Skeletal muscle tissue (tissue), 3 donors: ENCODE measurements at regions not wholly inside any gene's neighbourhood (a gene's known extent, or its start where the extent isn't known, plus 50 kb on each side); places are given as distances from the start of the nearest gene placed in this dataset.

Experiments
- H3K27ac ChIP-seq: one replicate; pipeline ENCODE4 v1.7.0; 2013; ENCODE audit warnings: mild to moderate bottlenecking, low read depth, low read length, inconsistent platforms
- H3K27me3 ChIP-seq, 3 donors: one replicate each; pipeline ENCODE4 v1.7.0; 2013; ENCODE audit warnings: low read length in 3 of 3; ENCODE audit not compliant: control insufficient read depth in 3 of 3, insufficient read depth in 3 of 3
- H3K36me3 ChIP-seq, 3 donors: one replicate each; pipeline ENCODE4 v1.7.0; 2013; ENCODE audit warnings: low read length in 3 of 3; ENCODE audit not compliant: control insufficient read depth in 3 of 3, insufficient read depth in 3 of 3
- H3K4me1 ChIP-seq, 3 donors: one replicate each; pipeline ENCODE4 v1.7.0; 2013; ENCODE audit warnings: low read length in 3 of 3, mild to moderate bottlenecking in 3 of 3; ENCODE audit not compliant: control insufficient read depth in 3 of 3, insufficient read depth in 3 of 3
- H3K4me3 ChIP-seq, 3 donors: one replicate each; pipeline ENCODE4 v1.7.0; 2013; ENCODE audit warnings: low read length in 3 of 3
- H3K9ac ChIP-seq, 3 donors: one replicate each; pipeline ENCODE4 v1.7.0; 2013; ENCODE audit warnings: low read length in 3 of 3, mild to moderate bottlenecking in 3 of 3, moderate library complexity in 2 of 3, low read depth in 1 of 3
- H3K9me3 ChIP-seq, 3 donors: one replicate each; pipeline ENCODE4 v1.7.0; 2013; ENCODE audit warnings: low read length in 3 of 3; ENCODE audit not compliant: control insufficient read depth in 3 of 3
- donor health status: Osteomylitis.

DNA sequence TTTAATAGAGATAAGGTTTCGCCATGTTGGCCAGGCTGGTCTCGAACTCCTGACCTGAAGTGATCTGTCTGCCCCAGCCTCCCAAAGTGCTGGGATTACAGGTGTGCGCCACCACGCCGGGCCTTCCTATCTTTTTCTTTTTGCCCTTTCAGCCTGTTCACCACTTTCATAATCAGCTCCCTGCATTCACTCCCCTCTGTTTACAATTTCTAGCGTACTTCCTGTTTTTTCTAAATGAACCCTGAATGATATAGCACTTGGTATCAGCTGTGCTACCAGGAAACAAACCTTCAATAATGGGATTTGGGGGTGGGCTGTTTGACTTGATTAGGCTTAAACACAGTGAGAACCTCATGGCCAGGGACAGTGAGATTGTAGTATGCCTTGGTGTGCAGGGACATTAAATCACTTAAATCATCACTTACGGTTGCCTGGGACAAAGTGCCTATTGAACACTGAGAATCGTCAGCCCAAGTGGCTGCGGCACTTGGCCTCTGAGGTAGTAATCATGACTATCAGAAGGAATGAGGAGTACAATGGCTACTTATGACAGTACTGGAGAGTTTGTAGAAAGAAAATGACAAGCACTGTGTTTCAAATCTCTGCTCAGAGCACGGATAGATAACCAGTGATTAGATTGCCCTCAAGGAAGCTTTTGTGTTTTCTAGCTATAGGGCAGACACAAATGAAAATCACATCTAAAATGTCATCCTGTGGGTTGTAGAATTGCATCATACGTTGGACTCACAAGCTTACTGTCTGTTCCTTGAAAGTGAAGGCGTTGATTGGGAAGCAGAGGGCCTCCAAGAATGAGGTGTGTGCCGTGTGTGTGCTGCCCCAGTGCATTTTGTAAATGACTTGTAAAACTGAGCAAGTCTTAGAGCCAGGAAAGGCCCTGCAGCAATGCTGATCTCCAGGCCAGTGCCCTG lies 661.8 kb downstream of the MATN1 start:
- Histone ChIP-seq H3K27ac (no peak overlapping the region), H3K9ac (no peak overlapping the region), H3K36me3 (no peaks in the 10 kb centered on the region), H3K4me3 (no peak overlapping the region), H3K4me1 (no peaks in the 10 kb centered on the region), H3K9me3 (no peaks in the 10 kb centered on the region), H3K27me3 (peaks cover 4 to 13% (median 11%) of the 10 kb centered on the region in 3 donors)

DNA sequence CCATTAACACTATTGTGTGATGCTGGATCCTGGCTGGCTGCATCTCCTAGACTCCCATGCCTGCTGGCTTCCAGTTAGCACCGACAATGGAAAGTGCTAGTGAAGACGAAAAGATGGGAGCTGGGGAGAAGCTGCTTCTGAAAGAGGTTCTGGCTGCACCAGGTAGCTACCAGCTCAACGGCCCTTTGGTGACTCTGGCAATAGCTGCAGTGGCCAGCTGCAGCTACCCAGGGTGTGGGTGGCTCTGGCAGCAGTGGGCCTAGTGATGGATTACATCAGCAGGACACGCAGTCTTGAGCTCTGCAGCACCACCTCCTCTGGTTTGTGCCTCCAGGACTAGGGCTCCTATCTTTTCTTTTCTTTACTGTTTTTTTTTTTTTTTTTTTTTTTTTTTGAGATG lies 662.6 kb downstream of the MATN1 start:
- Histone ChIP-seq H3K4me3 (no peak overlapping the region), H3K27me3 (peaks cover 4 to 12% (median 11%) of the 10 kb centered on the region in 3 donors), H3K36me3 (no peaks in the 10 kb centered on the region), H3K9me3 (no peaks in the 10 kb centered on the region), H3K9ac (no peak overlapping the region), H3K4me1 (no peaks in the 10 kb centered on the region), H3K27ac (no peak overlapping the region)

DNA sequence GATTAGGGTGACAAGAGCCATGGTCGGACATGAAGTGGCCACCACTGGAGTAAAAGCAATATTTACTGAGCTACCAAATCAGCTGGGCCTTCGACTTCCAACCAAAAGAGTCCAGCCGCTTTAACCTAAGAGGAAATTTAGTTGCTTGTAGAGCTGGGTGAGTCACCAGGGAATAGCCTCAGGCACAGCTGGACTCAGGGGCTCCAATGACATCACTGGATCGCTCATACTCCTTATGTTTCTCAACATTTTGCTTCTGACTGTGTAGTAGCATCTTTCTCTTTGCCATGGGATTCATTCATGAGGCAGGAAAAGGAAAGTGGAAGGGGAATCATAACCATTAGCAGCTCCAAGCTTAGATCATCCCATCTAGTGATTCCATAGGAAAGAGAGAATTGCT lies 664.4 kb downstream of the MATN1 start:
- Histone ChIP-seq H3K27me3 (peaks cover 4 to 14% (median 12%) of the 10 kb centered on the region in 3 donors), H3K4me1 (no peaks in the 10 kb centered on the region), H3K4me3 (no peak overlapping the region), H3K36me3 (no peaks in the 10 kb centered on the region), H3K27ac (no peak overlapping the region), H3K9ac (no peak overlapping the region), H3K9me3 (no peaks in the 10 kb centered on the region)

DNA sequence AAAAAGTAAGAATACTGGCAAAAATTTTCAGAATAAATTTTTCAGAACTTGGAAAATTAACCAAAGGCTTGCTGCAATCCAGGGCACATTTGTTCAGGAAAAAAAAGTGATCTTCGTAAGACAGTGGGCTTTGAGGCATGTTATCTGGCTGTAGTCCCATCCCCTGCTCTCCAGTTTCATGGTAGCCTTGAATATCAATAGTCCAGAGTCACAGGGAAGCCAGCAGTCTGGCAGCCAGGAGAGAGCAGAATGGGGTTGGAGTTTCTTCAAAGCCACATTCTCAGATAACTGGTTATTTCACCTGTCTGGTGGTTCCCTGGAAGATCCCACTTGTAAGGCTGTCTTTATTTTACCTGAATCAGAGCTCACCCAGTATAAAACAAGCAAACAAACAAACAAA lies 669.3 kb downstream of the MATN1 start:
- Histone ChIP-seq H3K4me1 (no peaks in the 10 kb centered on the region), H3K4me3 (no peak overlapping the region), H3K9ac (no peak overlapping the region), H3K27me3 (peaks cover 8 to 27% (median 21%) of the 10 kb centered on the region in 3 donors), H3K9me3 (no peaks in the 10 kb centered on the region), H3K36me3 (no peaks in the 10 kb centered on the region), H3K27ac (no peak overlapping the region)

DNA sequence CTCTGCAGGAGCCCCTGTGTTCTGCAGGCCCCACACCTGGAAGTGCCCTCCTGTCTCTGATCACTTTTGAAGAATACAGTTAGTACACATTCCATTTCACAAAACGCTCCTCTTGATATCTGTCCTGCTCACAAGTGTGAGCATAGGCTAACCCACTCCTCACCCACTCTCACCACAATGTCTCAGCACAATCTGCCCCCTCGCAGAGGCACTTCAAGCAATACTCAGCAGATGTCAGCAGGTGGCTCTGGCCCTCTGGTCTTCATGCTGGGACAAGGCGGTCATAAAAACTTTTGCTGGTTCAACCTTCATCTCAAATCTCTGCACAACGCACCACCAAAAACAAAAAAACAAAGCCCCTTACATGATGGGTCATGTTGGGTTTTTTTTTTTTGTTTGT lies 671.2 kb downstream of the MATN1 start:
- H3K4me3 ChIP-seq = no peak overlapping the region
- peaks cover 6 to 25% (median 16%) of the 10 kb centered on the region in 3 donors for H3K27me3 ChIP-seq
- H3K36me3 ChIP-seq = no peaks in the 10 kb centered on the region
- H3K4me1 ChIP-seq = no peaks in the 10 kb centered on the region
- H3K9ac ChIP-seq = no peak overlapping the region
- no peak overlapping the region for H3K27ac ChIP-seq
- H3K9me3 ChIP-seq = no peaks in the 10 kb centered on the region

DNA sequence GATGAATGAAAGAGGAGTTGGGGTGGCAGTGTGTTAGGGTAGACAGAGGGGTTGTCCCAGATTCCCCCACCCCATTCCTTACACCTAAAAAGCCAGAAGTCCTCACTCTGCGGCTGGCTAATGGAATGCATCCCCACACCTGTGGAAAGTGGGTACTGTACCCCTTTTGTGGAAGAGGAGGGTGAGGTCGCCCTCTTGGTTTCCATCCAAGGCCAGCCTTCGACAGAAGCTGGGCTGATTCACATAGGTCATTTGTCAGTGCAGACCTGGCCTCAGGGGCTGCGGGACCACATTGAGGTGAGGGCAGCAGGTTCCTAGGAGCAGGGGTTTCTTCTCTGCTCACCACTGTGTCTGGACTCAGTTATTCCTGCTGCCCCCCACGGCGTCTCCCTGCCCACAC lies 671.6 kb downstream of the MATN1 start:
- Histone ChIP-seq H3K9me3 (no peaks in the 10 kb centered on the region), H3K36me3 (no peaks in the 10 kb centered on the region), H3K27me3 (peaks cover 4 to 25% (median 17%) of the 10 kb centered on the region in 3 donors), H3K9ac (no peak overlapping the region), H3K27ac (no peak overlapping the region), H3K4me1 (no peaks in the 10 kb centered on the region), H3K4me3 (no peak overlapping the region)

DNA sequence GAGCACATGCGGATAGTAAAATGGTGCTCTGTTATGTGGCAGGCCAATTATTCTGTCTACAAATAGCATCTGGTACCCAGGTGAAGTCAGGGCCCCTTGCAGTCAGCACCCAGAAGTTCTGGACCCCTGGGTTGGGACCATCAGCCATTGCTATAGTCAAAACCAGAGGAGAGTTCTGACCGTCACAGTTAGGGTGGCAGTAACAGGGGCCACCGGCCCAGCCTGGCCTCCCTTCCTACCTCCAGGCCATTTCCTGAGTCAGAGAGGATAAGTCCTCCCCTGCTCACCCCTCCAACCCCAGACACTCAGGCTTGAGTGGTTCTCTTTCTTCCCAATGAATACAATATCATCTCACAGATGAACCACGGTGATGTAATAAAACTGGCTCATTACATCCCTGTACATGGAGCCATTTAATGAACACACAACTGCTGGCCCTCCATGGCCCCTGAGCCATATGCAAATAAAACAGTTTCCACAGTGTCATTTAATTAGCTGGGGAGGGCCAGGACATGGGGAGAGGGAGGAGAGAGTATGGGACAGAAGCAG lies 673.6 kb downstream of the MATN1 start:
- Histone ChIP-seq H3K9me3 (no peaks in the 10 kb centered on the region), H3K36me3 (no peaks in the 10 kb centered on the region), H3K4me1 (no peaks in the 10 kb centered on the region), H3K27me3 (peaks cover 4 to 33% (median 25%) of the 10 kb centered on the region in 3 donors), H3K9ac (no peak overlapping the region), H3K4me3 (no peak overlapping the region), H3K27ac (no peak overlapping the region)

DNA sequence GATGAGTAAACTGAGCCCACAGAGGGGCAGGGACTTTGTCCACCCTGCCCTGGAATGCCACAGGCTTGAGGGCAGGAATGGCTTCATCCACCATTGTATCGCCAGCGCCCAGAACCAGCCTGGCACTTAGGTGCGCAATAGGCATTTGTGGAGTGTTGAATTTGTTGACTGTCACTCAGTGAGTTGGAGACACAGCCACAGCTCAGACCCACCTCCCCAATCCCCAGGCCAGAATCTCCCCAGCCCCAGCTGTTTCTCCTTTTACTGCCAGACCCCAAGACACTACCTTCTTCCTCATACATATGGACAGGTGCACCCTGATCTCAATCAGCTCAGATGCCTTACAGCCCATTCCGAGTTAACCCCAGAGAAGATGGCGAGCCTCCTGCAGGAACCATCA lies 674.5 kb downstream of the MATN1 start:
- peaks cover 4 to 32% (median 22%) of the 10 kb centered on the region in 3 donors for H3K27me3 ChIP-seq
- no peaks in the 10 kb centered on the region for H3K9me3 ChIP-seq
- no peak overlapping the region for H3K27ac ChIP-seq
- no peaks in the 10 kb centered on the region for H3K4me1 ChIP-seq
- H3K9ac ChIP-seq = no peak overlapping the region
- H3K36me3 ChIP-seq = no peaks in the 10 kb centered on the region
- no peak overlapping the region for H3K4me3 ChIP-seq

DNA sequence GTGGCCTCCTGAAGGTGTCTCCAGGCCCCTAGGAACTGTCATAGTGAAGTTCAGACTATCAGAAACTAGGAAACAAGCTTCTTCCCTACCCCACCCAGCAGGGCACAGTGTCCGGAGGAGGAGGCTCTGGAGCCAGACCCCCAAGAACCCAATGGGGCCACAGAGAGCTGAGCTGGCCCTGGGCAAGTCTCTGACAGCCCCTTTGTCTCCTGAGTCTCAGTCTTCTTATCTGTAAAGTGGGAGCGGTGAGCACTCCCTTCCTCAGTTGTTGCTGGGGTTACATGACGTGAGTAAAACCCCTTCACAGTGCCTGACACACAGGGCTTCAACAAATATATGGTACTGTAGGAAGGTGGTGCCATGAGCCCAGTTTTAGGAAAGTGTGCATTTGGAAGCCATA lies 675.8 kb downstream of the MATN1 start:
- Histone ChIP-seq H3K9ac (no peak overlapping the region), H3K9me3 (no peaks in the 10 kb centered on the region), H3K4me1 (no peaks in the 10 kb centered on the region), H3K36me3 (no peaks in the 10 kb centered on the region), H3K4me3 (no peak overlapping the region), H3K27ac (no peak overlapping the region), H3K27me3 (peaks cover 4 to 34% (median 22%) of the 10 kb centered on the region in 3 donors)

DNA sequence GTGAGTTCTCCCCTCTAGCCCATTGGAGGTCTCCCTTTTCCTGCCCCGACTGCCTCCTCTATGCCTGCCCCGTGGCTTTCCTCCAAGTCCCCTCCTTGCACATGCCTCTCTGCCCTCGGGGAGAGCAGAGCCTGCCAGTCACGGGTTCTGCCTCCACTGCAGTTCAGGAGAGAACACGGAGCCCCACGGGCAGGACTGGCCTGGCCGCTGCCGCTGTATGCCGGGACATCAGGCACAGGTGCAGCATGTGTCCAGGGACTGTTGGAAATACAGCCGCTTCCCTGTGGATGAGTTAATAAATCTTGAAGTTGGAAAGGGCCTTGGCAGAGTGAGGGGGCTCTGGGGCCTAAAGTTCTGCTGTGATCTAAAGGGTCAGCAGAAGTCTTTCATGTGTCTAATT lies 676.6 kb downstream of the MATN1 start:
- H3K4me1 ChIP-seq = no peaks in the 10 kb centered on the region
- H3K9me3 ChIP-seq = no peaks in the 10 kb centered on the region
- peaks cover 4 to 29% (median 18%) of the 10 kb centered on the region in 3 donors for H3K27me3 ChIP-seq
- H3K27ac ChIP-seq = no peak overlapping the region
- H3K9ac ChIP-seq = no peak overlapping the region
- H3K36me3 ChIP-seq = no peaks in the 10 kb centered on the region
- no peak overlapping the region for H3K4me3 ChIP-seq
